Stimulated activated CD8-positive, alpha-beta memory T cell treated with anti-CD3 and anti-CD28 coated beads, Interleukin-12 subunit alpha, Interleukin-12 subunit beta, amount 100 ng/mL, for 1 hour (primary cell): ENCODE measurements at regions not wholly inside any gene's neighbourhood (a gene's known extent, or its start where the extent isn't known, plus 50 kb on each side); places are given as distances from the start of the nearest gene placed in this dataset.

Experiments
- DNase-seq: peaks from one replicate; pipeline ENCODE4 v3.0.0-alpha.2; 2020; ENCODE audit warnings: low read depth

GRCh38 chr18:41459656-41460055 lies 495.4 kb upstream of the PIK3C3 start:
- DNase-seq, result no peak

- DNase-seq, result no peak
These were observed 496.7 kb upstream of the PIK3C3 start for GRCh38 chr18:41458376-41458775.

GRCh38 chr18:41457765-41458326 lies 497.2 kb upstream of the PIK3C3 start:
- no peak for DNase-seq

GRCh38 chr18:41456831-41457230 lies 498.2 kb upstream of the PIK3C3 start:
- DNase-seq, result no peak

DNA sequence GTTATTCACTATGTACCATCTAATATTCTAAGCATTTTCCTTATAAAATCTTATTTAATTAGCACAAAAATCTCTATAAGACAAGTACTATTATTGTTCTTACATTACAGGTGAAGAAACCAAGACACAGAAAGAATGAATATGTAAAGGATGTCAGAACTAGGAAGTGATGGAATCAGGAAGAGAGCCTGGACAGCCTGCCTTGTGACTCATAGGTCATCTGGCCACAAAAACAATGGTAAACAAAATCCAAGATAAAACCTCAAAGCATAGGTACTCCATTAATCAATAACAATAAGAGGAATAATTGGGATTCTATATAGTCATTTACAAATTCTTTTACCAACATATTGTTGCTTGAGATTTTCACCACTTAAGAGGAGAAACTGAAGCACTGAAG lies 505.4 kb upstream of the PIK3C3 start:
- DNase-seq, result no peak

- no peak for DNase-seq
These were observed 510.1 kb upstream of the PIK3C3 start for GRCh38 chr18:41444943-41445342.

DNA sequence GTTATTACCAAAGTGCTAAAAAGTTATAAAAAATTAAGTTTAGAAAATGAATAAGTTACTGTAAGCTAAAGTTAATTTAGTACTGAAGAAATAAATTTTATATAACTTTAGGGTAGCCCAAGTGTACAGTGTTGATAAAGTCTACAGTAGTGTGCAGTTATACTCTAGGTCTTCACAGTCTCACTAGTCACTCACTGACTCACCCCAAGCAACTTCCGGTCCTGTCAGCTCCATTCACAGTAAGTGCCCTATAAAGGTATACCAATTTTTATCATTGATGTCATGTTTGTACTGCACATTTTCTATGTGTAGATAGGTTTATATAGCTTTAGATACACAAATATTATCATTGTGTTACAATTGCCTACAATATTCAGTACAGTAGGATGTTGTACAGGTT lies 518.3 kb upstream of the PIK3C3 start:
- no peak for DNase-seq

- no peak for DNase-seq
These were observed 536.4 kb upstream of the PIK3C3 start for GRCh38 chr18:41418598-41418997.

GRCh38 chr18:41416044-41416443 lies 539.0 kb upstream of the PIK3C3 start:
- no peak for DNase-seq

DNA sequence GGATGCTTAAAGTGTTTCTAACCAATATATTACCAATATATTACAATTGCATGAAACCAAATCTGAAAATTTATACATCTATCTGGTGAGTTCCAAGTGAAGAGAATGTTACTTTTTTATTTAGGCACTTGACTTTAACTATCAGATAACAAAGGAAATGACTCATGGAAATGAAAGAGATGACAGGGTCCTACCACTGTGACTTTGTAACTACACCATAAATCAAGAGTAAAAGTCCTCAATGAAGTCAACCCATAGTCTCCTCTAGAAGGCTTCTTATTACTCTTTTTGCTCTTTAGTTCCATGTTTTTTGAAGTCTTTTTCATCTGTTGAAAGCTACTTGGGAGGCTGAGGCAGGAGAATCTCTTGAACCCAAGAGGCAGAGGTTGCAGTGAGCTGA lies 545.0 kb upstream of the PIK3C3 start:
- DNase-seq, result no peak

GRCh38 chr18:41406834-41407233 lies 548.2 kb upstream of the PIK3C3 start:
- no peak for DNase-seq

DNA sequence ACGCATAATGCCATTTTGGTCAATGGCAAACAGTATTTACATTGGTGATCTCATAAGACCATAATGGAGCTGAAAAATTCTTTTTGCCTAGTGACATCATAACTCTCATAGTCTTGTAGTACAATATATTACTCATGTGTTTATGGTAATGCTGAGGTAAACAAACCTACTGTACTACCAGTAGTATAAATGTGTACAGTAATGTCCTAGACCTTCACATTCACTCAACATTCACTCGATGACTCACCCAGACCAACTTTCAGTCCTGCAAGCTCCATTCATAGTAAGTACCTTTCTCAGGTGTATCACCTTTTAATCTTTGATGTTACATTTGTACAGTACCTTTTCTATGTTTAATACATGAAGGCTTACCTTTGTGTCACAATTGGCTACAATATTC lies 558.2 kb upstream of the PIK3C3 start:
- DNase-seq, result no peak

- DNase-seq, result no peak
These were observed 558.8 kb upstream of the PIK3C3 start for GRCh38 chr18:41396211-41396610.

GRCh38 chr18:41395695-41396094 lies 559.3 kb upstream of the PIK3C3 start:
- no peak for DNase-seq

GRCh38 chr18:41391616-41392595 lies 563.1 kb upstream of the PIK3C3 start:
- DNase-seq, result no peak

- no peak for DNase-seq
These were observed 564.7 kb upstream of the PIK3C3 start for GRCh38 chr18:41390309-41390708.

GRCh38 chr18:41378598-41378997 lies 576.4 kb upstream of the PIK3C3 start:
- no peak for DNase-seq

- no peak for DNase-seq
These were observed 581.4 kb upstream of the PIK3C3 start for GRCh38 chr18:41373612-41374011.

DNA sequence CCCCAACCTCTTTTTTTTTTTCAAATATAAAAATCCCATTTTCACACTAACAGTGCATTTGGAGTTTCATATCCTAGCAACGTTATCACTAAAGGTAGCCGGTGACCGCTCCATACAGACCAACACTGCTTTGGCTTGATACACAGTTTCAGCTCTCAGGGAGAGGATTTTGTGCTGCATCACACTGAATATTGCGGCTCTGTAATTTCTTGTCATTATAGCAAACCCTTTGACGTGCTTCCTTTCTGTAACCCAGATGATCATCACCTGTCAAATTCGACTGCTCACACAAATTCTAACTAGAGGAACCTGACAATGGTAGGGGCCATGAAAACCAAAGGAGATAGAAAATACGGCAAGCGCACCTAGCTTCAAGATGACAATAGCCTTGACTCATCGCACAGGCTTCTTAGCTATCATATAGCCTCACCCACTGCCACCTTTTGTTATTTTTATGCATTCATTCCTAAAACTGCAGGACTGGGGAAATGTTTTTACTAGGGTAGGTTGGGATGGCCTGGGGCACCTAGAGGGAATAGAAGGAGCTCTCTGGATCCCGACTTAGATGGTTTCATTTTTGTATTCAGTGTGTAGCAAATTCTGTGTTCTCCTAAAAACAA lies 582.9 kb upstream of the PIK3C3 start:
- no peak for DNase-seq

DNA sequence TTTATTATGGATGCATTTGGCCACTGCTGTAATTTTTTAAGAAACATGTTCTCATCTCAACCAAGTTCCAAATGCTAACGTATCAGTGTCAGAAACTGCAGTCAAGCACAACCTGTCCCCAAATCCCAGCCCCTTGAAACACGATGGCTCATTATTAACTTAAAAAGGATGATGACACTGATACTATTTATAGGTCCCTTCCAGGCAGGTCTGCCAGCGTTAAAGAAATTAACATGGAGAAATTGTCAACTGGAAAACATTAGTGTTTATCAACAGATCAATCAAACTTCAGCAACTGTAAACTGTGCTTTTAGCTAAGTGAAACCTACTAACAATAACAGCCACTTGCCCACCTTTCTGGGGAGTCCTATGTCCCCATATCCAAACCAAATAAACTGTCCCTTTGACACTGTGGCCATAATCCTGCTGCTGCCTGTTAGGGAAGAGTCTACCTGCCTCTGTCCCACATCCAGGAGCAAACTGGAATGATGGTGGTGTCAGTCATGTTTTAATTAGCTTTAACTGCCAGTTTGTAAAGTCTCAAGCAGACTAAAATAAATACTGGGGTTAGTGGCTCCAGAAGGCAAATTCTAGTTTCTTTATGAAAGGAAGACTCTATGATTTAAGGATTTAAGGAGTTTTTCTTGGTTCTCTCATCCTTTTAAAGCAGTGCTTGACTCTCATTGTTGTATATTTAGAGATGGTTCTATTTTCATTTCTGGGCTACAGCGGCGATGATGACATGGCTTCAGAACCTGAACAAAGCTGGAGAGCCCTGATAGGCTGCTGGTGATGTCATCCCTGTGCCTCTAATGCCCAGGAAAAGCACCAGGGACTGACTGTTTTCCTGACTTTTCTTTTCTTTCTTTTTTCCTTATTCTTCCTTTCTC lies 583.6 kb upstream of the PIK3C3 start:
- no peak for DNase-seq

- DNase-seq, result no peak
These were observed 584.3 kb upstream of the PIK3C3 start for GRCh38 chr18:41370740-41371139.

- DNase-seq, result no peak
These were observed 597.3 kb upstream of the PIK3C3 start for GRCh38 chr18:41357708-41358107.
